ENCODE measurements at regions not wholly inside any gene's neighbourhood (a gene's known extent, or its start where the extent isn't known, plus 50 kb on each side); places are given as distances from the start of the nearest gene placed in this dataset.

- TF ChIP-seq ZNF274 (IDR thresholded peaks at IDR 0.05; ENCODE audit: low read depth, low read length) (no peak), YY1 (IDR thresholded peaks at IDR 0.05; ENCODE audit: insufficient read depth, insufficient read length) (no peak), SUZ12 (IDR thresholded peaks at IDR 0.05; ENCODE audit: extremely low read depth, insufficient read depth, insufficient read length) (no peak)
Measured at GRCh38 chr4:65791812-65792308, 121.6 kb upstream of the EPHA5 start.

Data from NT2/D1 (cell line).